ENCODE measurements at regions not wholly inside any gene's neighbourhood (a gene's known extent, or its start where the extent isn't known, plus 50 kb on each side); places are given as distances from the start of the nearest gene placed in this dataset.

DNA sequence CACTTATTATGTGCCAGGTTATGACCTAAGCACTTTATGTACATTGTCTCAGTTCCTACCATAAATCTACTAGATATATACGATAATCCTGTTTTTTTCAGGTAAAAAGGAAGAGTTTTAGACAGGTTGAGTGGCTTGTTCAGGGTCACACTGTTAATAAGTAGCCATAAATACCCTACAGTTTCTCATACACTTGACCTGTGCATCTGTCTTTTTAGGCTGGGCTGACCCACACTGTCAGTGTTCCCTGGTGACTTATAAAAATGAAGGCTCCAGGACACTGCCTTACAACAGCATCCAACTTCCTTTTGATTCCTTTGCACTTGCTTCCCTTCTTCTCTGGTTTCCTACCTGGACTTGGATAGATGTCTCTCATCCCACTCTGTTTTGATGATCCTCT lies 78.2 kb upstream of the PAQR3 start:
- TF ChIP-seq, protein P1, sequence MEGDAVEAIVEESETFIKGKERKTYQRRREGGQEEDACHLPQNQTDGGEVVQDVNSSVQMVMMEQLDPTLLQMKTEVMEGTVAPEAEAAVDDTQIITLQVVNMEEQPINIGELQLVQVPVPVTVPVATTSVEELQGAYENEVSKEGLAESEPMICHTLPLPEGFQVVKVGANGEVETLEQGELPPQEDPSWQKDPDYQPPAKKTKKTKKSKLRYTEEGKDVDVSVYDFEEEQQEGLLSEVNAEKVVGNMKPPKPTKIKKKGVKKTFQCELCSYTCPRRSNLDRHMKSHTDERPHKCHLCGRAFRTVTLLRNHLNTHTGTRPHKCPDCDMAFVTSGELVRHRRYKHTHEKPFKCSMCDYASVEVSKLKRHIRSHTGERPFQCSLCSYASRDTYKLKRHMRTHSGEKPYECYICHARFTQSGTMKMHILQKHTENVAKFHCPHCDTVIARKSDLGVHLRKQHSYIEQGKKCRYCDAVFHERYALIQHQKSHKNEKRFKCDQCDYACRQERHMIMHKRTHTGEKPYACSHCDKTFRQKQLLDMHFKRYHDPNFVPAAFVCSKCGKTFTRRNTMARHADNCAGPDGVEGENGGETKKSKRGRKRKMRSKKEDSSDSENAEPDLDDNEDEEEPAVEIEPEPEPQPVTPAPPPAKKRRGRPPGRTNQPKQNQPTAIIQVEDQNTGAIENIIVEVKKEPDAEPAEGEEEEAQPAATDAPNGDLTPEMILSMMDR (IDR thresholded peaks at IDR 0.05), result no peak
- TF ChIP-seq, protein P2, sequence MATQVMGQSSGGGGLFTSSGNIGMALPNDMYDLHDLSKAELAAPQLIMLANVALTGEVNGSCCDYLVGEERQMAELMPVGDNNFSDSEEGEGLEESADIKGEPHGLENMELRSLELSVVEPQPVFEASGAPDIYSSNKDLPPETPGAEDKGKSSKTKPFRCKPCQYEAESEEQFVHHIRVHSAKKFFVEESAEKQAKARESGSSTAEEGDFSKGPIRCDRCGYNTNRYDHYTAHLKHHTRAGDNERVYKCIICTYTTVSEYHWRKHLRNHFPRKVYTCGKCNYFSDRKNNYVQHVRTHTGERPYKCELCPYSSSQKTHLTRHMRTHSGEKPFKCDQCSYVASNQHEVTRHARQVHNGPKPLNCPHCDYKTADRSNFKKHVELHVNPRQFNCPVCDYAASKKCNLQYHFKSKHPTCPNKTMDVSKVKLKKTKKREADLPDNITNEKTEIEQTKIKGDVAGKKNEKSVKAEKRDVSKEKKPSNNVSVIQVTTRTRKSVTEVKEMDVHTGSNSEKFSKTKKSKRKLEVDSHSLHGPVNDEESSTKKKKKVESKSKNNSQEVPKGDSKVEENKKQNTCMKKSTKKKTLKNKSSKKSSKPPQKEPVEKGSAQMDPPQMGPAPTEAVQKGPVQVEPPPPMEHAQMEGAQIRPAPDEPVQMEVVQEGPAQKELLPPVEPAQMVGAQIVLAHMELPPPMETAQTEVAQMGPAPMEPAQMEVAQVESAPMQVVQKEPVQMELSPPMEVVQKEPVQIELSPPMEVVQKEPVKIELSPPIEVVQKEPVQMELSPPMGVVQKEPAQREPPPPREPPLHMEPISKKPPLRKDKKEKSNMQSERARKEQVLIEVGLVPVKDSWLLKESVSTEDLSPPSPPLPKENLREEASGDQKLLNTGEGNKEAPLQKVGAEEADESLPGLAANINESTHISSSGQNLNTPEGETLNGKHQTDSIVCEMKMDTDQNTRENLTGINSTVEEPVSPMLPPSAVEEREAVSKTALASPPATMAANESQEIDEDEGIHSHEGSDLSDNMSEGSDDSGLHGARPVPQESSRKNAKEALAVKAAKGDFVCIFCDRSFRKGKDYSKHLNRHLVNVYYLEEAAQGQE (IDR thresholded peaks at IDR 0.05; ENCODE audit: insufficient read depth in 1 of 2, low read depth in 2 of 2, low read length in 1 of 2), result no peak
- TF ChIP-seq TCF7L2 (IDR thresholded peaks at IDR 0.05; ENCODE audit: low read depth, low read length), result no peak
- no peak for TF ChIP-seq POLR2AphosphoS5 (IDR thresholded peaks at IDR 0.05; ENCODE audit: low read depth, low read length)

All from Panc1 (cell line).